GM21619 (cell line): ENCODE measurements at regions not wholly inside any gene's neighbourhood (a gene's known extent, or its start where the extent isn't known, plus 50 kb on each side); places are given as distances from the start of the nearest gene placed in this dataset.

Source experiments
- ATAC-seq: cut with Tn5 transposase; IDR thresholded peaks from one replicate; pipeline ENCODE4 v1.9.1; 2021; ENCODE audit not compliant: unreplicated experiment

DNA sequence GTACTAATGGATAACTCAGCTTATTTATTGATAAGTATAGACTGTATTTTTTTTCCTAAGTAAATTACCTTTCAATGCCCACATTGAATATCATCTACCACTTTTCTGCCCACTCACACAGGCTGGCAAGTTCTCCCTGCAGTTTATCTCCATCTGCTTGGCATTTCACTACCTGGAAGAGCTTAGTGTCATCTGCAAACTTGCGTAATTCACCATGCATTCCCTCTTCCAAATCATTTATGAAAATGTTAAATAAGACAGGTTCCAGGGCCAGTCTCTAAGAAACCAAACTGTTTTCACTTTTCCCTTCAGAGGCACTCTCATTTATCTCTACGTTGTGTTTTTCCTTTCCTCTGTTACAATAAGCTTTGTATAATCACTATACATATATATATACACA is 1076.6 kb downstream of the IGSF11 start:
- ATAC-seq, result no peak

DNA sequence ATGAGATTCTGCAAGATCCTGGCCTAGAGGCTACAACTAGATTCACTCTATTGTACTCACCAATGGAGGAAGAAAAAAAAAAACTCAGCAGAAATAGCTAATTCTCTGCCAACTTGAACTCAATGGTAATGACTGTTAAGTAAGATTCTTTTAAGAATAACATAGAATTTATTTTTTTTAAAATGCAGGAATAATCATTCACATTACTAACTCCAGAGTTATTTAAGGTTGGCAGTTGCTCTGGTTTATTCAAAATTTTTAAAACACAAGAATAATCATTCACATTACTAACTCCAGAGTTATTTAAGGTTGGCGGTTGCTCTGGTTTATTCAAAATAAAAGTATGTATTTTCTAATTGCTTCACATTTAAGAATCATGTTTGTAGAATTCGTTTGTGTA is 1071.9 kb downstream of the IGSF11 start:
- no peak for ATAC-seq

DNA sequence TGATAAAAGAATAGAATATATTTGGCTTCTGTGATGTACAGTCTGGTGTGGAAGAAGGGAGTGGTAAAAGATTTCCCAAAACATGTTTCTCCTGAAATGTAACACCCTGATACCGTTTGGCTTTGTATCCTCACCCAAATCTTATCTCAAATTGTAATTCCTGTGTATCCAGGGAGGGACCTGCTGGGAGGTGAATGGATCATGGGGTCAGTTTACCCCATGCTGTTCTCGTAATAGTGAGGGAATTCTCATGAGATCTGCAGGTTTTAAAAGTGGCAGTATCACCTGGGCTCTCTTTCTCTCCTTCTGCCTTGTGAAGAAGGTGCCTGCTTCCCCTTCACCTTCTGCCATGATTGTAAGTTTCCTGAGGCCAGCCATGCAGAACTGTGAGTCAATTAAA is 1070.8 kb downstream of the IGSF11 start:
- ATAC-seq, result no peak

DNA sequence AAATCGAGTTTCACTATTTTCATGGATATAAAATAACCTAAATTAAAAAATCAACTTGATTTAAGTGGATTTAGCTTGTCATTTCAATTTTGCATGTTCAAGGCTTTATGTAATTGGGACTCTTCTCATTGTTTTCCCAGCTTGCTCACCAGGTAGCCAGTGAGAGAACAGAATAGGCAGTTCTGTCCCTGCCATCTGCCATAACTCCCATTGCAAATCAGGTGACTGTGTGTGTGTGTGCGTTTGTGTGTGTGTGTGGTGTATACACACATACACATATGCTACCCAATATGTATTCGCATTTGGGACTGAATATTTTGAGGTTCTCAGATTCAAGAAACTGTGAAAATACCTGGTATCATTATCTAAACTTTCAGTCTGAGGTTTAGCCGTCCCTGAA is 1069.8 kb downstream of the IGSF11 start:
- ATAC-seq, result no peak

DNA sequence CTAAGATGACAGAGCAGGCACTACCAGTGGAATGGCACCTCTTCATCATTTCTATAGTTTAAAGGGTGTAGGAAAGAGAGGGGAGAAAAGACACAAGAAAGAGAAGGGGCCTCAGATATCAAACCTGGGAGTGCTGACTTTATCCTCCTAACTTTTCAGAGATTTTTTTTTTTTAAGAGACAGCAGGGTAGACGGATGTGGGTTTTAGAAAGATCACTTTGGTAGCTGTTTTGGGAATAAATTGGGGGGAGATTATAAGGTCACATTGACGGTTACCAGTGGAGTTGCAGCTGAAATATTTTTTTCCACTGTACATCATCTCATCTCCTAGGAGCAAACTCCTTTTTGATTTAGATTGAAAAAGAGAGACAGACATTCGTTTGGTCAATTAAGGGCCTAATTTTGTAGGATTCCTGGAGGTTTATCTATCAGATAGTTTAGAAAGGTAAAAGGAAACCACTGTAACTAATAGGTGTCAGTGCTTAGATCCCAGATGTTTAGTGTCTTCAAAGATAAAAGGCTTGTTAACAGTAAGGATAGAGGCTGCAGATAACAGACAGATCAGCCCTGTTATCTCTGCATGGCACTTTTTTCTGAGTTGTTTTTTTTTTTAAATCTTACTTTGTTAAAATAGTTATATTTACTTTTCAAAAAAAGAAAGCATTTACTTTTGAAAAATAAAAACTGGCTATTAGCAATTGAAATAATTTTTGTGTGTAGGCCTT is 1057.0 kb downstream of the IGSF11 start:
- no peak for ATAC-seq

DNA sequence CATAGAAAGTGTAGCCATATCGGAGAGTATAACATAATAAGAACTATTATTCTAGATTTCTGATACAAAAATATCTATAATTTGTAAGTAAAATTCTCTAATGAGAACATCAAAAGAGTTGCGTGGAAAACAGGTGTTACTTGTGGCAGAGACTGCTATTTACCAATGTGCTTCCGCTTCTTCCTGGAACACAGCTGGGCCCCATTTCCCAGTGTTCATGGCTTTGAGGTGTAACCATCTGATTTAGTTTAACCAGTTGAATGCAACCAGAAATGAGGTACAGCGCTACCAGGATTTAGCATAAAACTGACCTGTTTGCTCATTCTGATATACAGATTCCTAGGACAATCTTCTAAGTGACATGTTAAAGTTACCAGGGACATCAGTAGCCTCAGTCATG is 1055.2 kb downstream of the IGSF11 start:
- ATAC-seq, result no peak

DNA sequence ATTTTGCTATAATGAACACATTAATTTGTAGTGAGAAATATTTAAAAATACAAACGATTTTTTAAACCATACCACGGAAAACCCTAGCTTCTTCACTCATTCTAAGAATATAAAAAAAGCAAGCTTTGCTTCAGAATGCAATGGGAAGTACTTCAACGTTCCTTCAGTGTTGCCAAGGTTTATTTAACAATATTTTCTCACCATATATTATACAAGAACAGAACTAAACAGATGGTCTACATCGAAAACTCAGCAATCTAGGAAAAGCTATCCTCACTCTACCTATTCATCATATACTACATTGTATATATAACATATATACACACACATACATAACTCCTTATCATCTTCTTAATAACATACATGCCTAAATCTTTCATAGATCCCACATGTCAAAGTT is 1047.4 kb downstream of the IGSF11 start:
- no peak for ATAC-seq

DNA sequence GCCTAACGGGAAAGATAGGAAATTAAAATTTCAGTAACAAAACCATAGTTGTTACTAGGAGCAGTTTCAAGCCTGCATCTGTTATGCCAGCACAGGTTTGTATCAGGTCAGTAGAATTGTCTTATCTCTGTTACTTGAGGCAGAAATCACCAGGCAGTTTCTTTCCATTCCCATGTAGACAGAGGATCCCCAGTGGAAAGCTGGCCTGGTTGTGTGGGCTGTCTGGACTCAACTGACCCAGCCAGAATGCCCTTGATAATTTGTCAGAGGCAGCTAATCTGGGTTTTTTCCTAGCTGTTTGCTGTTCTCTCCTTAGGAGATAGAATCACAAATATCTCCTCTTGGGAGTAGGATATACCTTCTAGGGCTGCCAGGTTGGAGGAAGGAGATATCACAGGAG is 1044.7 kb downstream of the IGSF11 start:
- no peak for ATAC-seq

DNA sequence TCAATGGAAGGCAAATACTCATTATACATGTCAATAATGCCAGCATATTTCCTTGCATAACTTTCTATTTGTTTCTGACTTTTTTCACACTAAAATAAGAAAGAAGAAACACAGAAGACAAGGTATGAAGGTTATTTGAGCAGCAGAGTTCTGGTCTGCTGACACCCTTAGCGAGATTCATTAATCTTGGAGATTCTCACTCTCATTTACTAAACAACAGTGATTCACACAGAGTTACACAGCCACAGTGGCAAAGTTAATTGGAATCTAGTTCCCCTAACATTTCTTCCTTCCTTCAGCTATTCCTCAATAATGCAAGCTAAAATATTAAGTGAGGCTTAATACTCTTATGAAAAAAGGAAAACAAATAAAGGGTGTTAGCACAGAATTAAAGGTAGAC is 1044.0 kb downstream of the IGSF11 start:
- no peak for ATAC-seq

DNA sequence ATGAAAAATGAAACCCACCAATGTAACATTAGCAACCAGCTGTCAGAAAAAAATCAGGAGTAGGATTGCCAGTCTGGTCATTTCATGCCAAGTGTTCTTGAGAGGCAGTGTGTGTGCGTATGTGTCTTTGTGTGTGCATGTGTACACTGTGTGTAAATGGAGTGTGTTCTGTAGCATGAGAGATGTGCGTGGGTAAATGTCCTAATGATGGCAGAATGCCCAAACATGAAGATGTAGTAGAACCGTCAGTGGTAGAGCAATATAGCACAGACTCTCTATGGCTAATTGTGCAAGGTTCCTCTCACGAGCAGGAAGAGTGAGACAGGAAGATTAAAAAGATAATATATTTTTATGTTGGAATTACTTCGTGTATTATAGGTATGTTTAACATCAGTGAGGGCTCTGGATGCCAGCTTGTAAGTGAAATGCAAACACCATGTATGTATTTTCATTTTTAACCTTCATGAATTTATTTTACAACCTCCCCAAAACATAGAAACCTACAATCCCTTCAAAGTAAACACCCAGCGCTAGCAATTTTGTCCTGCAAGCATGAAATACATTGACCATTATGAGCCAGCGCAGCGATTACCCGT is 1038.7 kb downstream of the IGSF11 start:
- ATAC-seq, result no peak

DNA sequence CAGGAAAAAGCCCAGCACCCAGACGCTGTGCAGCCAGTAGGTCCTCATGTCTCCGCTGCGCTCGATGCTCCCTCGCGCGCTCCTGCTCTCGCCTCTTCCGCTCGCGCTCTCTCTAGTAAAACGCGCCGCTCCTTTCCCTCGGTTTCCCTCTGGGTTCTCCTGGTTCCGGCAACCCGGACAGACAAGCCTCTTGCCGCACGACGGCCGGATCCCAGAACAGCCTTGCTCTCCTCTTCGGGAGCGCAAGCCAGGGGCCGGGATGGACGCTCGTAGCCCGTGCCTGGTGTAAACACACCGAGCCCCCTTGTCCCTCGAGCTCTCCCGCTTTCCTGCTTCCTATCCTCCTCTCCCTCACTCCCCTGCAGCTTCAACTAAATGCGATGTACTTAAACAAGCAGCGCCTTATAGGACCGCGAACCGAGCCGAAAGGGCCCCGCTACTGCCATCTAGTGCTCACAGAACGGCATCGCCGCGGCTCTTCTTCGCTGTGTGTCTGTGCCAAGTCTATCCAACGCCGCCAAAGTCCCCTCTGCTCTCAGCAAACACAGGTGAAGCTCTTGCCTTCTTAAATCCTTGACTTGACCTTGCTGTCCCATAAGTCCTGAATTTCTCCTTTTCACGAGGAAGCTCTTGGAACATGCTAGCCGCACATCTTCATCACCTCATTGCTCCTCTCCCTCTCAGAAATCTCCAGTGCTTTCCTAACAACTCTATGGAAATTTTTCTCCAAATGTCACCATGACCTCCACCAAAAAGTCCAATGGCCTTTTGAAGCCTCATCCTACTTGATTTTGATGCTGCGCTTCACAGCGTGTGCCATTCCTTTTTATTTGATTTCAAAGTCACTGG is 1037.2 kb downstream of the IGSF11 start:
- peak; percentile 99 for ATAC-seq

DNA sequence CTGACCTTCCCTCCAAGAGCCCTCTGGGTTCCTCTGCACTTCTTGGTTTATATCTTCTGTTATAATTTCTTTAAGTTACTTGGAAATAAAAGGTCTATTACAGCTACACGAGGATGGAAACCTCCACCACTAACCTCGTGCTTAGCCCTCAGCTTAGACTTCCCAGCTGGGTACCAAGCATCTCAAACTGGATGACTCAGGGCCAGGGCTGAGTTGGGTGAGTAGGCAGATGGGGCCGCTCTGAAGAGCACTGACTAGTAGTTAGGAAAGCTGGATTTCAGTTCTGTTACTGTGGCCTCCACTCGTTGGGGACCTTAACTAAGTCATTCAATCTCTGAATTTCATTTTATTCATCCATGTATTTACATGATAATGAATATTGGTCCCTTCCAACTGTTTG is 1036.6 kb downstream of the IGSF11 start:
- ATAC-seq, result no peak

DNA sequence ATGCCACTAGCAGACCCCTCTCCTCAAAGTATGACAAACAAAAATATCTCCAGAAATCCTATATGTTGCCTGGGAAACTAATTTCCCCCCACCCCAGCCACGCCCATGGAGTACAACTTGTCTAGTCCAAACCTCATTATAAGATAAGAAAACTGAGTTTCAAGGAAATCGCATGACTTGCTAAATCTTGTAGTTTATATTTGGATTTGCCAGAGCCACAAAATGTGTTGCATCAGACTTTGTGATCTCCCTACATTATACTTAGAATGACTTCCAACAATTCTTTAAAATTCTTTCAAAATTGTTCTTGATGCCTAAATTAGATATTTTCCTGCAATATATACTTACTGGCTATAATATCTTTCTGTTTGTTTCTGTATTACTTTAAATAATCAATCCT is 1034.4 kb downstream of the IGSF11 start:
- no peak for ATAC-seq

DNA sequence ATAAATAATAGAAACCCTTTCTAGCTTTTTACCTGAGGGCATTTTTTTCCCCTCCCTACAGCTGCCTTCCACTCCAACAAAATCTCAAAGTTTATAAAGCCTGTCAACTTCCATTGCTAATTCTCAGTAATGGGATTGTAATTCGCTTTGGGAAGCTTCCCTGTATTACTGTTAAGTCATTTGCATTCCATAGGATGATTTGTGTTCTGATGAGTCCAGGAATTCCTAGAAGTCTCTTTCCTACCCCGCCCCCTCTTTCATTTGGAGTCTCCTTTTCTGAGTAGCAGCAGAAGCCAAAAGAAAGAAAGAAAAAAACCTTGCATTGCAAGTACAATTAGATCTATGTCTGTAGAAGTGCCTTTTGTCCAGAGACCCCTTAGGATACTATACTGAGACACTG is 1033.3 kb downstream of the IGSF11 start:
- no peak for ATAC-seq

DNA sequence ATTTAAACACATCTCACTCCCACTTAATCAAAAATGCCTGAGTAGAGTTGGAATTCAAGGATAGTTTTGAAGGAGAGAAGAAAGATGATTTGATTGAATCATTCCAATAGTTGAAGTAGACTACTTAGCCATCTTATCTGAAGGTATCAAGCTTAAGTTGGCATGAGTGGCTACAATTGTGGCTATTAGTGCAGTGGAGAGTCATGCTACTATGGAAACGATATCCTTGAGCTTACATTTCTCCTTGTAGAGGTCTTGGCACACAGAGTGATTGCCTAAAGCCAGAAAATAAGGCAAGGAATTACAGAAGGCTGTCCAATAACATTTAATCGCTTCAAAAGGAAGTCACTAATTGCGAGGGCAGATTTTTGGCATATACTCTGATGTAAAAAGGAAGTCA is 1022.7 kb downstream of the IGSF11 start:
- no peak for ATAC-seq

DNA sequence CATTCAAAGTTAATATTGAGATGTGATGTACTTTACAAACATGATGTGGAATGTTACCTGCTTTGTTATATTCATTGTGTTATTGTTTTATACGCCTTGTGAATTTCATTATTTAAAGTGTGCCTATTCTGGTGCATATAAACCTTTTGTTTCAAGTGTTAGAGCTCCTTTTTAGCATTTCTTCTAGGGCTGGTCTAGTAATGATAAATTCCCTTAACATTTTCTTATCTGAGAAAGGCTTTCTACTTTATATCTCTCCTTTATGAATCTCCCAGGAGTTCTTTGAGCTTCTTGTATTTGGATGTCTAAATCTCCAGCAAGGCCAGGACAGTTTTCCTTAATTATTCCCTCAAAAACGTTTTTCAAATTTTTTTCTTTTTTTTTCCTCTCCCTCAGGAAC is 1005.6 kb downstream of the IGSF11 start:
- no peak for ATAC-seq

DNA sequence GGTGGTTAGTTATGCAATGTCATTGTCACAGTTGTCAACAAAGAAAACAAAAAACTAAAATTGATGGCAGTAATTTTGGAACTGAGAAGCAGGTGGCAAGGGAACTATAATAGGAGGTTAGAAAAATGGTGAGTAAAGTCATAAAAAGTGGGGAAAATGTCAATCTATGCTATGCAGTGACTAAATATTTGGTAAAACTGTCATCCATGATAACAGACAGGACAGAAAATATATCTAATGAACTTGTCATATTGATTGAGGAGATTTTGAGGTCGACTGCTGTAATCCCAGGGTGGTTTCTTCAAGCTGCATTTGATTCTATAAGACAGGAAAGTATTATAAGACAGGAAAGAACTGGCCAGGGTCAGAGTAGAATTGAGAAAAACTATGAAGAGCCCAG is 998.4 kb downstream of the IGSF11 start:
- ATAC-seq, result no peak

DNA sequence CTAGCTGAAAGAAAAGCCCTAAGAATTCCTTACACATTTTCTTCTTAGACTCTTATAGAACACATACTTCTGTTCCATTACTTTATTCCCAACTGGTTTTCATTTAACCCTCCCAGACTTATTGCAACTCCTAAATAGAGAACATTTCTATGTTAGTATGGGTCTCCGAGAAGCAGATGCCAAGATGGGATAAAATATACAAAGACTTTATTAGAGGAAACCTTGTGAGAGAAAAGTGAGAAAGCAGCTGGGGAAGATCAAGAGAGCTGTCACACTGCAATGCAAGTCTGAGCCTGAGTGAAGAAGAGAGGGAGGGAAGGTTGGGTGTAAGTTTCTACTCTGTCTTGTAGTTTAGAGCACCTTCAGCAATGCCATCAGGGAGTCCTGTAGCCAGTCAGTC is 979.3 kb downstream of the IGSF11 start:
- ATAC-seq, result no peak

DNA sequence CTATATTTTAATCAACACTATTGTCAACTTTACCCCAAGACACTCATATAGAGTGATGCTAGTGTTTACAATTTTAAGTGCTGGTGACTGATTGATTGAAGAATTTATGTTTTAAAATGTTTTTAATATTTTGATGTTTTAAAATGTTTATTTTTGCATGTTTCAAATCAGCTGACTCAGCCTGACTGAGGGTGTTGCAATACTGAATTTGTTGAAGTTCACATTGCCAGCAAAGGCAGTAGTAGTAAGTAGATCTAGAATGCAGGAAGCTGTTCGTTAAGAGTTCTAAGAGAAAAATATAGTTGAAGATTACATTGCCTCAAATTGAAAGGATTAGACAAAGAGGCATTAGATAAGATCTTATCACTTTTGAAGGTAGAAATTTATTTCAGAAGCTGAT is 977.6 kb downstream of the IGSF11 start:
- ATAC-seq, result no peak

DNA sequence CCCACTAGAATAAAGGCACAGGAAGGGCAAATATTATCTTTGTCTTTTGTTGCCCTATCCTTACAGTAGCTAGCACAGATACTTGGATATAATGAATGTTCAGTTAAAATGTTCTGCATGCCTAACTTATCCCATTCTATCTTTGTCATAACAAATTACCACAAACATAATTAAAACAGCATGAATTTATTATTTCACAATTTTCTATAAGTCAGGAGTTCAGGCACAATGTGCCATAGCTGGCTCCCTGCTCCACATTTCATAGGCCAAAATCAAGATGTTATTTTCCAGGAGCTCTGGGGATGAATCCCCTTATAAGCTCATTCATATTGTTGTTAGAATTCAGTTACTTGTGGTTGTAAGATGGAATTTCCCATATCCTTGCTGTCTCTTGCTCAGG is 975.5 kb downstream of the IGSF11 start:
- ATAC-seq, result no peak

DNA sequence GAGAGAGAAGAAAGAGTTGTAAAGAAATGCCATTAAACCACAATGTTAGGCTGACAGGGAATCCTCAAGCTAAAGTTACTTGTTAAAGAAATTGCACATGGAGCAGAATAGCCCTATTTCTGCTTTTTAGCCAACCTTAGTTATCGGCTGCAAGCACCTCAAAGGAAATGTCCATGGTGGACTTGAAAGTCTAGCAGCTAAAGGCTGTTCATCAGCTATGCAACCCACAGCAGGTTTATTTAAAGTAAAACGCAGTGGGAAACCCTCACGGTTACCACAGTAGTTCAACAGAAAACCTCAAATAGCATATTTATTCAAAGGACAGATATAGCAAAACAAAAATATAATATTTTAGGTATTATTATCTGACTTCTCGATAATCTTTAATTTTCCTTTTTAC is 967.2 kb downstream of the IGSF11 start:
- no peak for ATAC-seq

DNA sequence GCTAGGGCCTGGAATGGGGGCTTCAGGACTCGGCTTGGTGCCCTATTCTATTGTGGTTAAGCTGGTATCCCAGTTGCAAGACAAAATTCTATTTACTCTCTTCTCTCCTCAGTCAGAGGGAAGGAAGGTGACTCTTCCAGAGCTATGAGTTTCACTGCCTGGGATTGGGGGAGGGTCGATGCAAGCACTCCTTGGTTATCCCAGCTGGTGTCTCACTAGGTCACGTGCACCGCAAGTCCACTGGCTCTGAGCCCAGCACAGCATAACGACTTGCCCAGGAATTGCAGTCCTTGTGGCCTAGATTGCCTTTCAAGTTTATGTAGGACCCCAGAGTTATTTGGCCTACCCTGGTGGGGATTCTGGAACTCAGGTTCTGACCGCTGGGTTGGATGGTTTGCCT is 958.8 kb downstream of the IGSF11 start:
- no peak for ATAC-seq
